ENCODE measurements at regions not wholly inside any gene's neighbourhood (a gene's known extent, or its start where the extent isn't known, plus 50 kb on each side); places are given as distances from the start of the nearest gene placed in this dataset.

- DNase-seq (ENCODE audit: extremely low read depth in 1 of 11, low read depth in 9 of 11, low spot score in 4 of 11): no peak
Observed at GRCh38 chr7:84248267-84248666, 53.7 kb upstream of the SEMA3A start.

- DNase-seq (ENCODE audit: extremely low read depth in 1 of 11, low read depth in 9 of 11, low spot score in 4 of 11): no peak
Observed at GRCh38 chr7:84247591-84247990, 53.0 kb upstream of the SEMA3A start.

GRCh38 chr7:84245835-84246234 is 51.2 kb upstream of the SEMA3A start:
- DNase-seq (ENCODE audit: extremely low read depth in 1 of 11, low read depth in 9 of 11, low spot score in 4 of 11): no peak

All from renal cortex interstitium (tissue), 11 donors.